ENCODE measurements at regions not wholly inside any gene's neighbourhood (a gene's known extent, or its start where the extent isn't known, plus 50 kb on each side); places are given as distances from the start of the nearest gene placed in this dataset.

DNA sequence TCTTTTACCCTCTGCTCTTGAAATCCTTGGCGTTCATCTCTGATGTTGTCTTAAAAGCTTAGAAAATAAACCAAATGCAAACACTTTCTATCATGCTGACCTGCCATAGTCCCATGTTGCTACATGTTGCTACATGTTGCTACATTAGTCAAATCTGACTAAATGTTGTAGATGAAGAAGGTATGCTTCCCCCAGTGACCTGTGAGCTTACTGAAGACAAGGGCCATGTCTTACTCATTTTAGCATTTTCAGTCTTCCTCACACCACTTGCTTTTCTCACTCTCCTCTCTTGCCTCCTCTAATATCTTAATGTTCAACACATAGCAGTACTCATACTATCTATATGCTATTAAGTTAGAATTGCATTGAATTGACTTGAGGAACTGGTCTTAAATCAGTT is 346.4 kb upstream of the MTNR1B start:
- Histone ChIP-seq H3K4me1 (ENCODE audit: control insufficient read depth, extremely low read depth, insufficient read depth, low read length) (no peaks in the 10 kb centered on the region), H3K9me3 (ENCODE audit: control insufficient read depth, insufficient read depth, low read depth, low read length) (no peaks in the 10 kb centered on the region), H3K79me2 (ENCODE audit: control insufficient read depth, insufficient read depth, low read length) (no peaks in the 10 kb centered on the region), H3K4me2 (ENCODE audit: extremely low read depth, insufficient read depth, low read length) (no peak overlapping the region), H3K36me3 (ENCODE audit: control insufficient read depth, insufficient read depth, low read length) (no peaks in the 10 kb centered on the region), H3K27ac (ENCODE audit: insufficient read depth, low read length) (no peak overlapping the region), H4K20me1 (ENCODE audit: control insufficient read depth, extremely low read depth, insufficient read depth, low read length) (no peaks in the 10 kb centered on the region), H2AFZ (ENCODE audit: low read length) (no peak overlapping the region), H3K27me3 (ENCODE audit: control insufficient read depth, insufficient read depth, low read length) (no peaks in the 10 kb centered on the region), H3K9ac (ENCODE audit: insufficient read depth, low read length) (no peak overlapping the region), H3K4me3 (replicated peaks in 1 of 4; ENCODE audit: control extremely low read depth in 1 of 4, insufficient read depth in 1 of 4, low read depth in 3 of 4, low read length in 4 of 4) (no peak overlapping the region)
- TF ChIP-seq, protein P1, sequence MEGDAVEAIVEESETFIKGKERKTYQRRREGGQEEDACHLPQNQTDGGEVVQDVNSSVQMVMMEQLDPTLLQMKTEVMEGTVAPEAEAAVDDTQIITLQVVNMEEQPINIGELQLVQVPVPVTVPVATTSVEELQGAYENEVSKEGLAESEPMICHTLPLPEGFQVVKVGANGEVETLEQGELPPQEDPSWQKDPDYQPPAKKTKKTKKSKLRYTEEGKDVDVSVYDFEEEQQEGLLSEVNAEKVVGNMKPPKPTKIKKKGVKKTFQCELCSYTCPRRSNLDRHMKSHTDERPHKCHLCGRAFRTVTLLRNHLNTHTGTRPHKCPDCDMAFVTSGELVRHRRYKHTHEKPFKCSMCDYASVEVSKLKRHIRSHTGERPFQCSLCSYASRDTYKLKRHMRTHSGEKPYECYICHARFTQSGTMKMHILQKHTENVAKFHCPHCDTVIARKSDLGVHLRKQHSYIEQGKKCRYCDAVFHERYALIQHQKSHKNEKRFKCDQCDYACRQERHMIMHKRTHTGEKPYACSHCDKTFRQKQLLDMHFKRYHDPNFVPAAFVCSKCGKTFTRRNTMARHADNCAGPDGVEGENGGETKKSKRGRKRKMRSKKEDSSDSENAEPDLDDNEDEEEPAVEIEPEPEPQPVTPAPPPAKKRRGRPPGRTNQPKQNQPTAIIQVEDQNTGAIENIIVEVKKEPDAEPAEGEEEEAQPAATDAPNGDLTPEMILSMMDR (conservative IDR thresholded peaks at IDR 0.05 in 1 of 2, IDR thresholded peaks at IDR 0.05 in 1 of 2; ENCODE audit: low read depth in 1 of 2, low read length in 2 of 2) = no peak
- TF ChIP-seq EZH2 (IDR thresholded peaks at IDR 0.05; ENCODE audit: low read length, missing control alignments) = no peak
- no peak for DNase-seq (ENCODE audit: low read depth in 2 of 2)

DNA sequence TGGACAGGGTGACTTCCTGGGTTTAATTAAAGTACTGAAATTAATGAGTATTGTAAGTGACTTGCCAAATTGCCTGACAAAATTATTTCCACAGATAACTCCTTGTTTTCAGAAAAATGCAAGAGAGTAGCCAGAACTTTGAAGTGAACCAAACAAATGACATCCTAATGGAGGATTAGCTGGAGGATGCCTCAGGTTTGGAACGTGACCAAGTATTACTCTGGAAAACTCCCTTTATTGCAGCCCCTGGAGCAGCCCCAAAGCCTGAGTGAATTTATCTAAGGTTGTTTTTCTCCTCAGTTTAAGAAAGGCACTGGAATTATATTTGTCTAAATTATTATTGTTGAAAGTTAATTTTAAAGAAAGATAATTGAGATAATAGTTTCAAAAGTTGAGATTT is 343.6 kb upstream of the MTNR1B start:
- Histone ChIP-seq H3K4me1 (ENCODE audit: control insufficient read depth, extremely low read depth, insufficient read depth, low read length) (no peaks in the 10 kb centered on the region), H3K27me3 (ENCODE audit: control insufficient read depth, insufficient read depth, low read length) (no peaks in the 10 kb centered on the region), H3K9ac (ENCODE audit: insufficient read depth, low read length) (no peak overlapping the region), H4K20me1 (ENCODE audit: control insufficient read depth, extremely low read depth, insufficient read depth, low read length) (no peaks in the 10 kb centered on the region), H3K9me3 (ENCODE audit: control insufficient read depth, insufficient read depth, low read depth, low read length) (no peaks in the 10 kb centered on the region), H2AFZ (ENCODE audit: low read length) (no peak overlapping the region), H3K36me3 (ENCODE audit: control insufficient read depth, insufficient read depth, low read length) (no peaks in the 10 kb centered on the region), H3K4me3 (replicated peaks in 1 of 4; ENCODE audit: control extremely low read depth in 1 of 4, insufficient read depth in 1 of 4, low read depth in 3 of 4, low read length in 4 of 4) (no peak overlapping the region), H3K79me2 (ENCODE audit: control insufficient read depth, insufficient read depth, low read length) (no peaks in the 10 kb centered on the region), H3K27ac (ENCODE audit: insufficient read depth, low read length) (no peak overlapping the region), H3K4me2 (ENCODE audit: extremely low read depth, insufficient read depth, low read length) (no peak overlapping the region)
- TF ChIP-seq EZH2 (IDR thresholded peaks at IDR 0.05; ENCODE audit: low read length, missing control alignments) = no peak
- TF ChIP-seq, protein P1 (conservative IDR thresholded peaks at IDR 0.05 in 1 of 2, IDR thresholded peaks at IDR 0.05 in 1 of 2; ENCODE audit: low read depth in 1 of 2, low read length in 2 of 2) = no peak
- peak in 1 of 2 donors; percentile 2 for DNase-seq (ENCODE audit: low read depth in 2 of 2)

DNA sequence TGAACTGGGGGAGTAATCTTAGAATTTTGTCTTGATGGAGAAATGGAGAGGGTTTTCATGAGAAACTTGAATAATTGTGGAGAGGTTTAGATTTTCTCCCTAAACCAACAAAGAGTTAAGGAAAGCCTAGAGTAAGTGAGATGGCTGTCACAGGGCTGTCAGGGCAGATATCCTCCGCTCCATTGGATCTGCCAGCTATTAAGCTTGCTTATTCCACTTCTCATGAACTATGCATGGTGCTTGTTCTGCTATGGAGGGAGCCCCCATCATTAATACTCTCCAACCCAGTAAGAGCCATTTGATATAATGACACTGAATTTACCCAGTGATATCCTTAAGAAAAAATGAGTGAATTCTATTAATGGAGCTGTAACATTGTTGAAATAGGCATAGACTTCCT is 342.8 kb upstream of the MTNR1B start:
- H3K27ac ChIP-seq (ENCODE audit: insufficient read depth, low read length) = no peak overlapping the region

More for the DNA sequence above, 342.8 kb upstream of the MTNR1B start:
- no peaks in the 10 kb centered on the region for H3K27me3 ChIP-seq (ENCODE audit: control insufficient read depth, insufficient read depth, low read length)
- no peak for TF ChIP-seq EZH2 (IDR thresholded peaks at IDR 0.05; ENCODE audit: low read length, missing control alignments)
- no peak overlapping the region for H3K4me2 ChIP-seq (ENCODE audit: extremely low read depth, insufficient read depth, low read length)
- no peak overlapping the region for H2AFZ ChIP-seq (ENCODE audit: low read length)
- H3K4me3 ChIP-seq (replicated peaks in 1 of 4; ENCODE audit: control extremely low read depth in 1 of 4, insufficient read depth in 1 of 4, low read depth in 3 of 4, low read length in 4 of 4) = no peak overlapping the region
- DNase-seq (ENCODE audit: low read depth in 2 of 2) = no peak
- H3K4me1 ChIP-seq (ENCODE audit: control insufficient read depth, extremely low read depth, insufficient read depth, low read length) = no peaks in the 10 kb centered on the region
- H3K36me3 ChIP-seq (ENCODE audit: control insufficient read depth, insufficient read depth, low read length) = no peaks in the 10 kb centered on the region
- no peaks in the 10 kb centered on the region for H3K79me2 ChIP-seq (ENCODE audit: control insufficient read depth, insufficient read depth, low read length)
- no peak overlapping the region for H3K9ac ChIP-seq (ENCODE audit: insufficient read depth, low read length)
- no peaks in the 10 kb centered on the region for H4K20me1 ChIP-seq (ENCODE audit: control insufficient read depth, extremely low read depth, insufficient read depth, low read length)
- no peaks in the 10 kb centered on the region for H3K9me3 ChIP-seq (ENCODE audit: control insufficient read depth, insufficient read depth, low read depth, low read length)
